Glutamatergic neuron (in vitro differentiated cells): ENCODE measurements at regions not wholly inside any gene's neighbourhood (a gene's known extent, or its start where the extent isn't known, plus 50 kb on each side); places are given as distances from the start of the nearest gene placed in this dataset.

Experiments
- DNase-seq: peaks from one replicate; pipeline ENCODE4 v3.0.0; 2022
- H3K27ac Mint-ChIP-seq: one replicate; pipeline ENCODE4 v1.8.0; 2020; ENCODE audit warnings: mild to moderate bottlenecking, mixed read lengths, inconsistent platforms; ENCODE audit not compliant: unreplicated experiment
- H3K27me3 Mint-ChIP-seq: one replicate; pipeline ENCODE4 v1.8.0; 2020; ENCODE audit warnings: mild to moderate bottlenecking, moderate library complexity, mixed read lengths, inconsistent platforms; ENCODE audit not compliant: unreplicated experiment
- H3K36me3 Mint-ChIP-seq: one replicate; pipeline ENCODE4 v1.8.0; 2020; ENCODE audit warnings: mild to moderate bottlenecking, mixed read lengths, inconsistent platforms; ENCODE audit not compliant: unreplicated experiment
- H3K4me1 Mint-ChIP-seq: one replicate; pipeline ENCODE4 v1.8.0; 2020; ENCODE audit warnings: mild to moderate bottlenecking, low read depth, mixed read lengths, inconsistent platforms; ENCODE audit not compliant: unreplicated experiment
- H3K4me3 Mint-ChIP-seq: one replicate; pipeline ENCODE4 v1.8.0; 2020; ENCODE audit warnings: mild to moderate bottlenecking, mixed read lengths, inconsistent platforms; ENCODE audit not compliant: unreplicated experiment
- H3K9me3 Mint-ChIP-seq: one replicate; pipeline ENCODE4 v1.8.0; 2020; ENCODE audit warnings: mild to moderate bottlenecking, moderate library complexity, mixed read lengths, inconsistent platforms; ENCODE audit not compliant: unreplicated experiment
- TF ChIP-seq, protein P1 (sequence below): fragments of 200-600 bp; sonication (generic); IDR thresholded peaks from one replicate; pipeline ENCODE4 v1.5.0; 2021; ENCODE audit not compliant: partially characterized antibody, unreplicated experiment

- no peak overlapping the region for H3K27ac Mint-ChIP-seq
- TF ChIP-seq, protein P1, sequence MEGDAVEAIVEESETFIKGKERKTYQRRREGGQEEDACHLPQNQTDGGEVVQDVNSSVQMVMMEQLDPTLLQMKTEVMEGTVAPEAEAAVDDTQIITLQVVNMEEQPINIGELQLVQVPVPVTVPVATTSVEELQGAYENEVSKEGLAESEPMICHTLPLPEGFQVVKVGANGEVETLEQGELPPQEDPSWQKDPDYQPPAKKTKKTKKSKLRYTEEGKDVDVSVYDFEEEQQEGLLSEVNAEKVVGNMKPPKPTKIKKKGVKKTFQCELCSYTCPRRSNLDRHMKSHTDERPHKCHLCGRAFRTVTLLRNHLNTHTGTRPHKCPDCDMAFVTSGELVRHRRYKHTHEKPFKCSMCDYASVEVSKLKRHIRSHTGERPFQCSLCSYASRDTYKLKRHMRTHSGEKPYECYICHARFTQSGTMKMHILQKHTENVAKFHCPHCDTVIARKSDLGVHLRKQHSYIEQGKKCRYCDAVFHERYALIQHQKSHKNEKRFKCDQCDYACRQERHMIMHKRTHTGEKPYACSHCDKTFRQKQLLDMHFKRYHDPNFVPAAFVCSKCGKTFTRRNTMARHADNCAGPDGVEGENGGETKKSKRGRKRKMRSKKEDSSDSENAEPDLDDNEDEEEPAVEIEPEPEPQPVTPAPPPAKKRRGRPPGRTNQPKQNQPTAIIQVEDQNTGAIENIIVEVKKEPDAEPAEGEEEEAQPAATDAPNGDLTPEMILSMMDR, result no peak
- no peak for DNase-seq
- no peak overlapping the region for H3K4me3 Mint-ChIP-seq
- no peaks in the 10 kb centered on the region for H3K9me3 Mint-ChIP-seq
- H3K36me3 Mint-ChIP-seq, result peaks cover 4% of the 10 kb centered on the region
- peaks cover 2% of the 10 kb centered on the region for H3K27me3 Mint-ChIP-seq
- peaks cover 7% of the 10 kb centered on the region for H3K4me1 Mint-ChIP-seq
These were observed 209.6 kb downstream of the SEMA6A start for GRCh38 chr5:116365006-116365496.

DNA sequence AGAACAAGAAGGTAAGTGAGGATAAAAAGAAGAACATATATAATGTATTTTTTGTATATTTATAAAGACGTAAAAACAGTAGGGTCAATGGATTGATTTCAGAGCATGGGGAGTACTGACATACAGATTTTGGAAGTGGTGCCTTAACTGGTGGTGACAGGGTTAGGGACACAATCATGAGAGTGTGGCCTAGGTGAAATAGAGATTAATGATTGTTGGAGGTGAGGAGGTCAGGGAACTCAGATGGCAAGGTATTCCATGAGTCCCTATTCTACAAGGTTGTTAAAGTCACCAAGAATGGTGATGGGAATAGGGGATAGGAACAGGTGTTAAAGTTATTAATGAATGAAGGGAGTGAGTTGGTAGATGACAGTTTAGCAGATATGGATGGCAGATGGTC lies 210.8 kb downstream of the SEMA6A start:
- Mint-ChIP-seq H3K27ac (no peak overlapping the region), H3K4me1 (peaks cover 7% of the 10 kb centered on the region), H3K9me3 (no peaks in the 10 kb centered on the region), H3K36me3 (peaks cover 4% of the 10 kb centered on the region), H3K4me3 (no peak overlapping the region), H3K27me3 (peaks cover 2% of the 10 kb centered on the region)
- DNase-seq, result no peak
- TF ChIP-seq, protein P1, result no peak

GRCh38 chr5:116361979-116362577 lies 212.5 kb downstream of the SEMA6A start:
- TF ChIP-seq, protein P1, result no peak
- H3K4me1 Mint-ChIP-seq, result peaks cover 7% of the 10 kb centered on the region
- H3K9me3 Mint-ChIP-seq, result no peaks in the 10 kb centered on the region
- H3K36me3 Mint-ChIP-seq, result peaks cover 4% of the 10 kb centered on the region
- peaks cover 2% of the 10 kb centered on the region for H3K27me3 Mint-ChIP-seq
- no peak for DNase-seq
- H3K27ac Mint-ChIP-seq, result no peak overlapping the region
- peak overlapping the region; percentile 60 for H3K4me3 Mint-ChIP-seq

- TF ChIP-seq, protein P1, result no peak
These were observed 213.3 kb downstream of the SEMA6A start for GRCh38 chr5:116361171-116361967.

More at GRCh38 chr5:116361171-116361967, 213.3 kb downstream of the SEMA6A start:
- no peak overlapping the region for H3K27ac Mint-ChIP-seq
- H3K36me3 Mint-ChIP-seq, result peaks cover 4% of the 10 kb centered on the region
- H3K4me1 Mint-ChIP-seq, result peaks cover 7% of the 10 kb centered on the region
- DNase-seq, result peak; percentile 74
- H3K4me3 Mint-ChIP-seq, result peak overlapping the region; percentile 69
- H3K27me3 Mint-ChIP-seq, result peaks cover 2% of the 10 kb centered on the region
- no peaks in the 10 kb centered on the region for H3K9me3 Mint-ChIP-seq
